DOHH2 (cell line): ENCODE measurements at regions not wholly inside any gene's neighbourhood (a gene's known extent, or its start where the extent isn't known, plus 50 kb on each side); places are given as distances from the start of the nearest gene placed in this dataset.

Experiments
- H3F3A ChIP-seq: fragments of 200-600 bp; sonication (generic), shearing (Covaris generic); 2 replicates; pipeline ENCODE4 v1.6.0; 2016; ENCODE audit warnings: antibody characterized with exemption, mild to moderate bottlenecking; ENCODE audit not compliant: control insufficient read depth, insufficient read depth
- H3K27ac ChIP-seq: fragments of 200-600 bp; sonication (generic); 2 replicates; pipeline ENCODE4 v1.5.1; 2014; ENCODE audit warnings: low read depth, mild to moderate bottlenecking, low read length, moderate library complexity
- H3K27me3 ChIP-seq: fragments of 200-600 bp; sonication (generic); 2 replicates; pipeline ENCODE4 v1.6.1; 2014; ENCODE audit warnings: mild to moderate bottlenecking, low read length, mixed read lengths; ENCODE audit not compliant: control insufficient read depth
- H3K36me3 ChIP-seq: fragments of 200-600 bp; sonication (generic); 2 replicates; pipeline ENCODE4 v1.6.1; 2014; ENCODE audit warnings: mild to moderate bottlenecking, low read length, moderate library complexity, mixed read lengths; ENCODE audit not compliant: control insufficient read depth
- H3K4me1 ChIP-seq: fragments of 200-600 bp; sonication (generic); 2 replicates; pipeline ENCODE4 v1.6.1; 2014; ENCODE audit warnings: mild to moderate bottlenecking, low read length, mixed read lengths; ENCODE audit not compliant: control insufficient read depth
- H3K4me2 ChIP-seq: fragments of 200-600 bp; sonication (generic); 2 replicates; pipeline ENCODE4 v1.6.0; 2014; ENCODE audit warnings: mild to moderate bottlenecking, low read length, moderate library complexity
- H3K4me3 ChIP-seq: fragments of 200-600 bp; sonication (generic); 2 replicates; pipeline ENCODE4 v1.5.1; 2014; ENCODE audit warnings: mild to moderate bottlenecking, low read length, mixed read lengths
- H3K79me2 ChIP-seq: fragments of 200-600 bp; sonication (generic); 2 replicates; pipeline ENCODE4 v1.6.1; 2014; ENCODE audit warnings: mild to moderate bottlenecking, low read length, mixed read lengths; ENCODE audit not compliant: control insufficient read depth
- H3K9me2 ChIP-seq: fragments of 200-600 bp; sonication (generic); replicated peaks from 2 replicates; pipeline ENCODE4 v1.6.1; 2014; ENCODE audit warnings: mild to moderate bottlenecking, low read length, mixed read lengths; ENCODE audit not compliant: control insufficient read depth
- H3K9me3 ChIP-seq: fragments of 200-600 bp; sonication (generic); 2 replicates; pipeline ENCODE4 v1.6.1; 2014; ENCODE audit warnings: antibody characterized with exemption, low read length, mixed read lengths; ENCODE audit not compliant: control insufficient read depth, insufficient read depth
- H4K20me1 ChIP-seq: fragments of 200-600 bp; sonication (generic); 2 replicates; pipeline ENCODE4 v1.6.0; 2014; ENCODE audit warnings: low read depth, mild to moderate bottlenecking, antibody characterized with exemption, low read length, moderate library complexity; ENCODE audit not compliant: control insufficient read depth, insufficient read depth
- CTCF ChIP-seq: fragments of 200-600 bp; sonication (generic); IDR thresholded peaks from one replicate; pipeline ENCODE4 v1.5.1; 2014; ENCODE audit warnings: antibody characterized with exemption, mild to moderate bottlenecking, low read depth, low read length; ENCODE audit not compliant: poor library complexity, severe bottlenecking
- EZH2phosphoT487 ChIP-seq: fragments of 200-600 bp; sonication (generic); IDR thresholded peaks from 2 replicates; pipeline ENCODE4 v1.6.1; 2017; ENCODE audit warnings: borderline replicate concordance, mild to moderate bottlenecking, antibody characterized with exemption, low read length, moderate library complexity, mixed read lengths

GRCh38 chr6:150463852-150464251 lies 95.0 kb downstream of the IYD start:
- H3K4me3 ChIP-seq, result no peak overlapping the region
- H4K20me1 ChIP-seq, result no peaks in the 10 kb centered on the region
- H3K27ac ChIP-seq, result no peak overlapping the region
- no peaks in the 10 kb centered on the region for H3F3A ChIP-seq
- no peaks in the 10 kb centered on the region for H3K36me3 ChIP-seq
- H3K9me2 ChIP-seq, result no peaks in the 10 kb centered on the region
- no peak overlapping the region for H3K4me2 ChIP-seq
- no peak for TF ChIP-seq CTCF
- no peak for TF ChIP-seq EZH2phosphoT487
- H3K4me1 ChIP-seq, result peaks cover 8% of the 10 kb centered on the region
- no peaks in the 10 kb centered on the region for H3K27me3 ChIP-seq
- no peaks in the 10 kb centered on the region for H3K79me2 ChIP-seq
- H3K9me3 ChIP-seq, result no peaks in the 10 kb centered on the region

DNA sequence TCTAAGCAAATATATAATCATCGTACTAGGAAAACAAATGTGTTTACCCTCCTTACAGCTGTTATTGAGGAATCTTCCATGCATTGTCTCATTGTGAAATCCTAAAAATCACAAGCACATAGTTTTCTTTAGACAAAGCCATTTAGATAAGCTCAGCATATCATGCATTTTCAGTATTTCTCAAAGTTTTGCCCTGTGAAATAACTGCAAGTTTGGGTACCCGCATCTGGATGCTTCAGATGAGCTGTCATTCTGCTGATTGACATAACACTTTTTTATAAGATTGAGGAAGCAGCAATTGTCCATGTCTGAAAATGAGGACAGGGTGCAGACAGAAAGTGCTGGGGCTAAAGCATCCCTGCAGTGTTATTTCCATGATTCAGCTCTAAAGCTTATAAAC lies 96.2 kb downstream of the IYD start:
- Histone ChIP-seq H3K27ac (no peak overlapping the region), H3K4me3 (no peak overlapping the region), H3K9me3 (no peaks in the 10 kb centered on the region), H3K36me3 (no peaks in the 10 kb centered on the region), H3F3A (no peaks in the 10 kb centered on the region), H4K20me1 (no peaks in the 10 kb centered on the region), H3K4me1 (no peaks in the 10 kb centered on the region), H3K27me3 (no peaks in the 10 kb centered on the region), H3K79me2 (no peaks in the 10 kb centered on the region), H3K4me2 (no peak overlapping the region), H3K9me2 (no peaks in the 10 kb centered on the region)
- TF ChIP-seq CTCF, result no peak
- TF ChIP-seq EZH2phosphoT487, result no peak

GRCh38 chr6:150465610-150466009 lies 96.8 kb downstream of the IYD start:
- H3K4me2 ChIP-seq, result no peak overlapping the region
- no peak overlapping the region for H3K27ac ChIP-seq
- no peak overlapping the region for H3K4me3 ChIP-seq
- no peaks in the 10 kb centered on the region for H4K20me1 ChIP-seq
- H3K79me2 ChIP-seq, result no peaks in the 10 kb centered on the region
- H3K27me3 ChIP-seq, result no peaks in the 10 kb centered on the region
- no peaks in the 10 kb centered on the region for H3K4me1 ChIP-seq
- H3K36me3 ChIP-seq, result no peaks in the 10 kb centered on the region
- no peaks in the 10 kb centered on the region for H3F3A ChIP-seq
- H3K9me2 ChIP-seq, result no peaks in the 10 kb centered on the region
- H3K9me3 ChIP-seq, result no peaks in the 10 kb centered on the region
- no peak for TF ChIP-seq CTCF
- no peak for TF ChIP-seq EZH2phosphoT487

- no peaks in the 10 kb centered on the region for H3F3A ChIP-seq
- H3K36me3 ChIP-seq, result no peaks in the 10 kb centered on the region
- TF ChIP-seq CTCF, result no peak
- TF ChIP-seq EZH2phosphoT487, result no peak
- H3K9me3 ChIP-seq, result no peaks in the 10 kb centered on the region
- no peaks in the 10 kb centered on the region for H3K9me2 ChIP-seq
- H3K79me2 ChIP-seq, result no peaks in the 10 kb centered on the region
- no peak overlapping the region for H3K4me3 ChIP-seq
- no peaks in the 10 kb centered on the region for H4K20me1 ChIP-seq
- H3K4me2 ChIP-seq, result no peak overlapping the region
- no peaks in the 10 kb centered on the region for H3K27me3 ChIP-seq
- no peaks in the 10 kb centered on the region for H3K4me1 ChIP-seq
- H3K27ac ChIP-seq, result no peak overlapping the region
These were observed 97.4 kb downstream of the IYD start for GRCh38 chr6:150466196-150466595.
